HCT116 (cell line): ENCODE measurements at regions not wholly inside any gene's neighbourhood (a gene's known extent, or its start where the extent isn't known, plus 50 kb on each side); places are given as distances from the start of the nearest gene placed in this dataset.

ENCODE experiments used
- ATAC-seq: fragments of 200-7000 bp; cut with Tn5 transposase; 2 replicates; pipeline ENCODE4 v1.9.1; 2020; ENCODE audit warnings: mild to moderate bottlenecking, moderate library complexity
- BruUV-seq: library from RNA; stranded (reverse); fragments of 400-500 nt; replicated peaks from 2 replicates; lab custom pipeline; 2021; lab: Mats Ljungman, UMichigan
- CTCF ChIA-PET: fragments of 300-600 bp; sonication (Branson Sonifier 250); formaldehyde crosslinking; loops from one replicate; lab custom pipeline; 2021; ENCODE audit warnings: antibody characterized with exemption; lab: Charles Lee
- POLR2A ChIA-PET: fragments of 300-600, 350-600 bp; sonication (Branson Sonifier 250); formaldehyde crosslinking; loops from one replicate; lab custom pipeline; 2021; ENCODE audit warnings: antibody characterized with exemption; lab: Charles Lee
- RAD21 ChIA-PET, 2 experiments: fragments of 300-600 bp; sonication (Branson Sonifier 250); formaldehyde crosslinking; loops; one replicate each; lab custom pipeline; 2023; ENCODE audit warnings: low total read pairs in 2 of 2; ENCODE audit not compliant: uncharacterized antibody in 2 of 2, unreplicated experiment in 2 of 2, low non-redundant PET in 1 of 2; lab: Charles Lee
- DNase-seq: peaks from one replicate; pipeline ENCODE4 v3.0.0-alpha.2; 2010; ENCODE audit warnings: low read depth, low spot score
- H2AFZ ChIP-seq: fragments of 200-600 bp; shearing (Covaris generic), sonication (generic); 2 replicates; pipeline ENCODE4 v1.6.1; 2017; ENCODE audit warnings: low read depth, mixed run types, mixed read lengths, antibody characterized with exemption, low read length; ENCODE audit not compliant: poor library complexity, severe bottlenecking
- H3K27ac ChIP-seq: 2 replicates; pipeline ENCODE4 v1.5.1; 2012; ENCODE audit warnings: low read depth, low read length
- H3K27me3 ChIP-seq: fragments of 200-600 bp; sonication (generic); 2 replicates; pipeline ENCODE4 v1.6.1; 2016; ENCODE audit warnings: mixed run types, low read length, mixed read lengths; ENCODE audit not compliant: insufficient read depth
- H3K36me3 ChIP-seq, 2 experiments: fragments of 200-500 bp in 1 of 2; fragments of 200-600 bp in 1 of 2; sonication (Bioruptor generic) in 1 of 2; sonication (generic) in 1 of 2; 2 replicates each; pipeline versions ENCODE4 v1.5.1 to v1.6.1; 2014 to 2016; ENCODE audit warnings: low read length in 2 of 2, inconsistent platforms in 1 of 2, mixed read lengths in 1 of 2, mixed run types in 1 of 2; ENCODE audit not compliant: insufficient read depth in 2 of 2, control insufficient read depth in 1 of 2
- H3K4me1 ChIP-seq, 2 experiments: fragments of 200-600 bp in 1 of 2; sonication (generic) in 1 of 2; 2 replicates each; pipeline versions ENCODE4 v1.5.1 to v1.6.1; 2012 to 2017; ENCODE audit warnings: low read length in 2 of 2, inconsistent platforms in 1 of 2, mild to moderate bottlenecking in 1 of 2, mixed read lengths in 1 of 2, mixed run types in 1 of 2, moderate library complexity in 1 of 2; ENCODE audit not compliant: insufficient read depth in 2 of 2, control insufficient read depth in 1 of 2
- H3K4me2 ChIP-seq: fragments of 200-600 bp; sonication (generic); 2 replicates; pipeline ENCODE4 v1.6.1; 2017; ENCODE audit warnings: mixed run types, low read length, mixed read lengths
- H3K4me3 ChIP-seq, 2 experiments: fragments of 200-600 bp in 1 of 2; sonication (generic) in 1 of 2; replicated peaks in 1 of 2; 2 replicates each; pipeline ENCODE4 v1.5.1; 2011 to 2016; ENCODE audit warnings: low read length in 2 of 2, control low read depth in 1 of 2, low read depth in 1 of 2, mild to moderate bottlenecking in 1 of 2, mixed read lengths in 1 of 2, mixed run types in 1 of 2
- H3K79me2 ChIP-seq: fragments of 200-600 bp; sonication (generic); 2 replicates; pipeline ENCODE4 v1.6.1; 2017; ENCODE audit warnings: mild to moderate bottlenecking, mixed run types, low read length, moderate library complexity, mixed read lengths; ENCODE audit not compliant: insufficient read depth
- H3K9ac ChIP-seq: fragments of 200-600 bp; sonication (generic); 2 replicates; pipeline ENCODE4 v1.6.1; 2016; ENCODE audit warnings: low read length, mixed read lengths
- H3K9me2 ChIP-seq: fragments of 200-600 bp; sonication (generic), shearing (Covaris generic); 2 replicates; pipeline ENCODE4 v1.6.1; 2017; ENCODE audit warnings: mixed run types, mild to moderate bottlenecking, moderate library complexity; ENCODE audit not compliant: insufficient read depth
- H3K9me3 ChIP-seq, 2 experiments: fragments of 200-500 bp in 1 of 2; fragments of 200-600 bp in 1 of 2; sonication (Bioruptor generic) in 1 of 2; sonication (generic) in 1 of 2; 2 replicates each; pipeline ENCODE4 v1.6.1; 2014 to 2017; ENCODE audit warnings: low read length in 2 of 2, mixed read lengths in 2 of 2, inconsistent platforms in 1 of 2, low read depth in 1 of 2, mild to moderate bottlenecking in 1 of 2, mixed run types in 1 of 2, moderate library complexity in 1 of 2; ENCODE audit not compliant: control insufficient read depth in 1 of 2, insufficient read depth in 1 of 2
- H4K20me1 ChIP-seq: fragments of 200-600 bp; sonication (generic), shearing (Covaris generic); 2 replicates; pipeline ENCODE4 v1.6.1; 2017; ENCODE audit warnings: mixed run types, mild to moderate bottlenecking, moderate library complexity; ENCODE audit not compliant: insufficient read depth
- EGR1 ChIP-seq: IDR thresholded peaks from 2 replicates; pipeline ENCODE4 v1.6.1; 2012; ENCODE audit warnings: low read depth
- ELF1 ChIP-seq: IDR thresholded peaks from 2 replicates; pipeline ENCODE4 v1.6.1; 2012; ENCODE audit warnings: low read depth, borderline replicate concordance
- EZH2 ChIP-seq: fragments of 200-600 bp; sonication (generic); IDR thresholded peaks from 2 replicates; pipeline ENCODE4 v1.6.1; 2017; ENCODE audit warnings: antibody characterized with exemption, mixed run types
- EZH2phosphoT487 ChIP-seq: fragments of 200-600 bp; IDR thresholded peaks from 2 replicates; pipeline ENCODE4 v1.6.1; 2018; ENCODE audit warnings: antibody characterized with exemption, borderline replicate concordance
- RAD21 ChIP-seq: IDR thresholded peaks from 2 replicates; pipeline ENCODE4 v1.6.1; 2012; ENCODE audit warnings: low read depth, mild to moderate bottlenecking
- REST ChIP-seq: IDR thresholded peaks from 2 replicates; pipeline ENCODE4 v1.6.1; 2012; ENCODE audit warnings: low read depth
- SIN3A ChIP-seq: IDR thresholded peaks from 2 replicates; pipeline ENCODE4 v1.6.1; 2012; ENCODE audit warnings: low read depth
- TCF7L2 ChIP-seq: IDR thresholded peaks from 2 replicates; pipeline ENCODE4 v1.7.0; 2011; ENCODE audit warnings: borderline replicate concordance, inconsistent platforms; ENCODE audit not compliant: insufficient read depth, insufficient read length; ENCODE audit errors: extremely low read depth
- YY1 ChIP-seq: IDR thresholded peaks from 2 replicates; pipeline ENCODE4 v1.6.1; 2011; ENCODE audit warnings: low read length, low read depth, moderate library complexity, mild to moderate bottlenecking; ENCODE audit not compliant: insufficient replicate concordance; ENCODE audit errors: extremely low read depth
- ZBTB33 ChIP-seq: IDR thresholded peaks from 2 replicates; pipeline ENCODE4 v1.6.1; 2011; ENCODE audit warnings: mild to moderate bottlenecking, low read length, moderate library complexity; ENCODE audit not compliant: insufficient replicate concordance; ENCODE audit errors: extremely low read depth
- ZNF274 ChIP-seq: fragments of 200-500 bp; sonication (Bioruptor generic); IDR thresholded peaks from 2 replicates; pipeline ENCODE4 v1.6.1; 2014; ENCODE audit warnings: mild to moderate bottlenecking, low read depth, low read length, inconsistent platforms
- intact Hi-C: fragments of 100-400 bp; cut with micrococcal nuclease; formaldehyde crosslinking; loops from 2 replicates; pipeline ENCODE4 v1.10.0; 2022
- TF ChIP-seq, protein P1 (sequence below): IDR thresholded peaks from 2 replicates; pipeline ENCODE4 v1.6.1; 2012

DNA sequence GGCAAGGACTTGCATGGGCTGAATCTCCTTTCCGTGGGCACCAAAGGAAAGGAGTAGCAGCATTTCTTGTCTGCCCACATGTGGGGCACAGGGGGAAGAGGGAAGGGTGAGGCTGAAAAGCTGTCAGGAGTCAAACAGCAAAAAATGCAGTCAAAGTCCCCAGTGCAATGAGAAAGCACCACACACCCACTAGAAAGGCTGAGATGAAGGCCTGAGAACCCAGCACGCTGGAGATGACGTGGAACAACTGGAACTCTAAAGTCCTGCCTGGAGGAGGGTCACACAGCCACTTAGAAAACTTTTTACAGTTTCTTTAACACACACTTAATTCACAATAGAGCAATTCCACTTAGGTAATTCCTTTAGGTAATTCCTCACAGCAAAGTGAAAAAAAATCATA, 94.6 kb upstream of the IGFBPL1 start:
- no peak overlapping the region for H3K27ac ChIP-seq
- no TSS peak for BruUV-seq
- no peaks in the 10 kb centered on the region for H3K36me3 ChIP-seq
- no peaks in the 10 kb centered on the region for H4K20me1 ChIP-seq
- H3K4me1 ChIP-seq = peaks cover 7 to 14% of the 10 kb centered on the region in 2 experiments
- no peak overlapping the region for H3K4me3 ChIP-seq
- H3K9ac ChIP-seq = no peak overlapping the region
- ChIA-PET RAD21 (no interaction called here), CTCF (no interaction called here), POLR2A (no interaction called here)
- H3K9me2 ChIP-seq = no peaks in the 10 kb centered on the region
- H3K9me3 ChIP-seq = no peaks in the 10 kb centered on the region
- DNase-seq (no peak), ATAC-seq (no peak)
- no peaks in the 10 kb centered on the region for H3K27me3 ChIP-seq
- H3K79me2 ChIP-seq = no peaks in the 10 kb centered on the region
- H3K4me2 ChIP-seq = no peak overlapping the region
- no peak overlapping the region for H2AFZ ChIP-seq
- intact Hi-C loops = no loop called here
- TF ChIP-seq ZNF274 (no peak), ELF1 (no peak), EZH2 (no peak), SIN3A (no peak), TCF7L2 (no peak), REST (no peak), EGR1 (no peak), RAD21 (no peak), EZH2phosphoT487 (no peak), YY1 (no peak), ZBTB33 (no peak)
- TF ChIP-seq, protein P1, sequence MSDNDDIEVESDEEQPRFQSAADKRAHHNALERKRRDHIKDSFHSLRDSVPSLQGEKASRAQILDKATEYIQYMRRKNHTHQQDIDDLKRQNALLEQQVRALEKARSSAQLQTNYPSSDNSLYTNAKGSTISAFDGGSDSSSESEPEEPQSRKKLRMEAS = no peak
